A549 (cell line): ENCODE measurements at regions not wholly inside any gene's neighbourhood (a gene's known extent, or its start where the extent isn't known, plus 50 kb on each side); places are given as distances from the start of the nearest gene placed in this dataset.

Experiments used
- JUN ChIP-seq, 2 experiments: fragments of >200 bp; sonication (Bioruptor Twin); formaldehyde crosslinking; IDR thresholded peaks; 2 replicates in 1 of 2; 3 replicates in 1 of 2; pipeline ENCODE4 v1.6.1; 2016 to 2017
- PHF8 ChIP-seq: fragments of 200-600 bp; sonication (generic); IDR thresholded peaks from 2 replicates; pipeline ENCODE4 v1.6.1; 2016; ENCODE audit warnings: low read depth, mild to moderate bottlenecking, antibody characterized with exemption, moderate library complexity, borderline replicate concordance
- RCOR1 ChIP-seq: fragments of 150-350 bp; IDR thresholded peaks from 2 replicates; pipeline ENCODE4 v1.6.1; 2014; ENCODE audit warnings: antibody characterized with exemption, low read length, low read depth
- TF ChIP-seq, protein P1 (sequence below): fragments of 200-600 bp; sonication (generic); IDR thresholded peaks from 2 replicates; pipeline ENCODE4 v1.6.1; 2016; ENCODE audit warnings: antibody characterized with exemption, mild to moderate bottlenecking, moderate library complexity
- TF ChIP-seq, protein P2 (sequence below): fragments of 250-450 bp; sonication (Bioruptor Pico); IDR thresholded peaks from 2 replicates; pipeline ENCODE4 v1.5.0; 2021; ENCODE audit warnings: mild to moderate bottlenecking, moderate library complexity, borderline replicate concordance
- TF ChIP-seq, protein P3 (sequence below): fragments of >200 bp; sonication (Bioruptor Twin); formaldehyde crosslinking; IDR thresholded peaks from 3 replicates; pipeline ENCODE4 v1.5.1; 2016
- TF ChIP-seq, protein P4 (sequence below): IDR thresholded peaks from 2 replicates; pipeline ENCODE4 v1.6.1; 2012

DNA sequence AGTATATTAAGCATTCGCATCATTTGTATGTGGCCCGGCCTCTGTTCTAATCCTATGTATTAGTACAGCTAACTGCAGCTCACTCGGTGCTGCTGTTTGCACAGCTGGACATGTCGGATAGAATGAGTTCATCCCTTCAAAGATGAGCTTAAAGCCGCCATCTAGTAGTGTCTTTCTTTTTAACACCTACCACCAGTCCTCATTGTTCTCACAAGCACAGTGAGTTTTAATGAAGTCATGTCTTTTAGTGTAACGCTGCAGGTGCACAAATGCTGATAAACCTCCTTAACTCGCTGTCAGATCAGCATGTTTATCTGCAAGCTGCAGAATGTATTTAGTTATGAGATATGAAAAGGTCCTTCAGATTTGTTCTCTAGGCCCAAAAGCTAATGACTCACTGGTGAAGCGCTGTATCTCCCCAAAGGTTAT is 247.5 kb downstream of the MTERF1 start:
- TF ChIP-seq, protein P1, sequence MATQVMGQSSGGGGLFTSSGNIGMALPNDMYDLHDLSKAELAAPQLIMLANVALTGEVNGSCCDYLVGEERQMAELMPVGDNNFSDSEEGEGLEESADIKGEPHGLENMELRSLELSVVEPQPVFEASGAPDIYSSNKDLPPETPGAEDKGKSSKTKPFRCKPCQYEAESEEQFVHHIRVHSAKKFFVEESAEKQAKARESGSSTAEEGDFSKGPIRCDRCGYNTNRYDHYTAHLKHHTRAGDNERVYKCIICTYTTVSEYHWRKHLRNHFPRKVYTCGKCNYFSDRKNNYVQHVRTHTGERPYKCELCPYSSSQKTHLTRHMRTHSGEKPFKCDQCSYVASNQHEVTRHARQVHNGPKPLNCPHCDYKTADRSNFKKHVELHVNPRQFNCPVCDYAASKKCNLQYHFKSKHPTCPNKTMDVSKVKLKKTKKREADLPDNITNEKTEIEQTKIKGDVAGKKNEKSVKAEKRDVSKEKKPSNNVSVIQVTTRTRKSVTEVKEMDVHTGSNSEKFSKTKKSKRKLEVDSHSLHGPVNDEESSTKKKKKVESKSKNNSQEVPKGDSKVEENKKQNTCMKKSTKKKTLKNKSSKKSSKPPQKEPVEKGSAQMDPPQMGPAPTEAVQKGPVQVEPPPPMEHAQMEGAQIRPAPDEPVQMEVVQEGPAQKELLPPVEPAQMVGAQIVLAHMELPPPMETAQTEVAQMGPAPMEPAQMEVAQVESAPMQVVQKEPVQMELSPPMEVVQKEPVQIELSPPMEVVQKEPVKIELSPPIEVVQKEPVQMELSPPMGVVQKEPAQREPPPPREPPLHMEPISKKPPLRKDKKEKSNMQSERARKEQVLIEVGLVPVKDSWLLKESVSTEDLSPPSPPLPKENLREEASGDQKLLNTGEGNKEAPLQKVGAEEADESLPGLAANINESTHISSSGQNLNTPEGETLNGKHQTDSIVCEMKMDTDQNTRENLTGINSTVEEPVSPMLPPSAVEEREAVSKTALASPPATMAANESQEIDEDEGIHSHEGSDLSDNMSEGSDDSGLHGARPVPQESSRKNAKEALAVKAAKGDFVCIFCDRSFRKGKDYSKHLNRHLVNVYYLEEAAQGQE: no peak
- TF ChIP-seq, protein P2, sequence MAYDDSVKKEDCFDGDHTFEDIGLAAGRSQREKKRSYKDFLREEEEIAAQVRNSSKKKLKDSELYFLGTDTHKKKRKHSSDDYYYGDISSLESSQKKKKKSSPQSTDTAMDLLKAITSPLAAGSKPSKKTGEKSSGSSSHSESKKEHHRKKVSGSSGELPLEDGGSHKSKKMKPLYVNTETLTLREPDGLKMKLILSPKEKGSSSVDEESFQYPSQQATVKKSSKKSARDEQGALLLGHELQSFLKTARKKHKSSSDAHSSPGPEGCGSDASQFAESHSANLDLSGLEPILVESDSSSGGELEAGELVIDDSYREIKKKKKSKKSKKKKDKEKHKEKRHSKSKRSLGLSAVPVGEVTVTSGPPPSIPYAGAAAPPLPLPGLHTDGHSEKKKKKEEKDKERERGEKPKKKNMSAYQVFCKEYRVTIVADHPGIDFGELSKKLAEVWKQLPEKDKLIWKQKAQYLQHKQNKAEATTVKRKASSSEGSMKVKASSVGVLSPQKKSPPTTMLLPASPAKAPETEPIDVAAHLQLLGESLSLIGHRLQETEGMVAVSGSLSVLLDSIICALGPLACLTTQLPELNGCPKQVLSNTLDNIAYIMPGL (CRISPR knock-in tag): no peak
- no peak for TF ChIP-seq RCOR1
- TF ChIP-seq, protein P3, sequence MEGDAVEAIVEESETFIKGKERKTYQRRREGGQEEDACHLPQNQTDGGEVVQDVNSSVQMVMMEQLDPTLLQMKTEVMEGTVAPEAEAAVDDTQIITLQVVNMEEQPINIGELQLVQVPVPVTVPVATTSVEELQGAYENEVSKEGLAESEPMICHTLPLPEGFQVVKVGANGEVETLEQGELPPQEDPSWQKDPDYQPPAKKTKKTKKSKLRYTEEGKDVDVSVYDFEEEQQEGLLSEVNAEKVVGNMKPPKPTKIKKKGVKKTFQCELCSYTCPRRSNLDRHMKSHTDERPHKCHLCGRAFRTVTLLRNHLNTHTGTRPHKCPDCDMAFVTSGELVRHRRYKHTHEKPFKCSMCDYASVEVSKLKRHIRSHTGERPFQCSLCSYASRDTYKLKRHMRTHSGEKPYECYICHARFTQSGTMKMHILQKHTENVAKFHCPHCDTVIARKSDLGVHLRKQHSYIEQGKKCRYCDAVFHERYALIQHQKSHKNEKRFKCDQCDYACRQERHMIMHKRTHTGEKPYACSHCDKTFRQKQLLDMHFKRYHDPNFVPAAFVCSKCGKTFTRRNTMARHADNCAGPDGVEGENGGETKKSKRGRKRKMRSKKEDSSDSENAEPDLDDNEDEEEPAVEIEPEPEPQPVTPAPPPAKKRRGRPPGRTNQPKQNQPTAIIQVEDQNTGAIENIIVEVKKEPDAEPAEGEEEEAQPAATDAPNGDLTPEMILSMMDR: no peak
- TF ChIP-seq, protein P4, sequence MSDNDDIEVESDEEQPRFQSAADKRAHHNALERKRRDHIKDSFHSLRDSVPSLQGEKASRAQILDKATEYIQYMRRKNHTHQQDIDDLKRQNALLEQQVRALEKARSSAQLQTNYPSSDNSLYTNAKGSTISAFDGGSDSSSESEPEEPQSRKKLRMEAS: no peak
- no peak for TF ChIP-seq PHF8
- TF ChIP-seq JUN (IDR thresholded peaks at IDR 0.05): no peak
